Erythroblast (primary cell): ENCODE measurements at regions not wholly inside any gene's neighbourhood (a gene's known extent, or its start where the extent isn't known, plus 50 kb on each side); places are given as distances from the start of the nearest gene placed in this dataset.

Experiments used
- GATA1 ChIP-seq: IDR thresholded peaks from 2 replicates; pipeline ENCODE4 v1.6.1; 2011; ENCODE audit warnings: low read depth, mild to moderate bottlenecking, control low read depth, low read length, moderate library complexity
- POLR2A ChIP-seq: IDR thresholded peaks from 2 replicates; pipeline ENCODE4 v1.6.1; 2011; ENCODE audit warnings: mild to moderate bottlenecking, low read length

DNA sequence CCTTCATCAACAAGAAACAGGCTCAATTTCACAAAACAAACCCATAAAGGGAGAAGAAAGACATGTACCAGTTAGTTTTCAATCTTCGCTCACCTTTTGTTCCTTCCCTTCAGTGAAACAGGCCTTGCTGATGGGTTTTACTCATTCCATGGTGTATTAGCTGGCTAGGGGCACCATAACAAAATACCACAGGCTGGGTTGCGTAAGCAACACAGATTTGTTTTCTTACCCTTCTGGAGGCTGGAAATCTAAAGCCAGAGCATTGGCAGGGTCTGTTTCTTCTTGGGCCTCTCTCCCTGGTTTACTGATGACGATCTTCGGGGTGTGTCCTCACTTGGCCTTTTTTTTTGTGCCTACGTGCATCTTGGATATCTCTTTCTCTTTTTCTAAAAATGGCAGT, 383.4 kb upstream of the RBFOX1 start:
- TF ChIP-seq POLR2A (no peak), GATA1 (no peak)
